C4-2B (cell line): ENCODE measurements at regions not wholly inside any gene's neighbourhood (a gene's known extent, or its start where the extent isn't known, plus 50 kb on each side); places are given as distances from the start of the nearest gene placed in this dataset.

Experiments
- CTCF ChIP-seq: fragments of 450-650 bp; conservative IDR thresholded peaks from 2 replicates; pipeline ENCODE4 v1.5.1; 2017; ENCODE audit warnings: mild to moderate bottlenecking
- ZFX ChIP-seq: fragments of 450-650 bp; IDR thresholded peaks from 2 replicates; pipeline ENCODE4 v1.6.1; 2017

- TF ChIP-seq CTCF = peak; percentile 49
- no peak for TF ChIP-seq ZFX
These were observed 1516.4 kb upstream of the PABPC4L start for GRCh38 chr4:135718019-135718418.
